SW 1271 (cell line): ENCODE measurements at regions not wholly inside any gene's neighbourhood (a gene's known extent, or its start where the extent isn't known, plus 50 kb on each side); places are given as distances from the start of the nearest gene placed in this dataset.

Experiments
- DNase-seq, 2 experiments: peaks; one replicate each; lab custom pipeline; 2025; lab: John Stamatoyannopoulos, UW

- DNase-seq = no peak
These were observed 798.4 kb upstream of the TENM4 start for GRCh38 chr11:80239217-80239616.

- DNase-seq = no peak
These were observed 787.1 kb upstream of the TENM4 start for GRCh38 chr11:80227915-80228314.

- DNase-seq = no peak
These were observed 773.6 kb upstream of the TENM4 start for GRCh38 chr11:80214413-80214812.

GRCh38 chr11:80211673-80212072, 770.8 kb upstream of the TENM4 start:
- no peak for DNase-seq

GRCh38 chr11:80204021-80204420, 763.2 kb upstream of the TENM4 start:
- no peak for DNase-seq

- DNase-seq = no peak
These were observed 756.2 kb upstream of the TENM4 start for GRCh38 chr11:80196932-80197554.

- no peak for DNase-seq
These were observed 755.2 kb upstream of the TENM4 start for GRCh38 chr11:80196041-80196440.

- DNase-seq = no peak
These were observed 753.8 kb upstream of the TENM4 start for GRCh38 chr11:80194625-80195024.

GRCh38 chr11:80194016-80194415, 753.2 kb upstream of the TENM4 start:
- DNase-seq = no peak

GRCh38 chr11:80188076-80188627, 747.3 kb upstream of the TENM4 start:
- no peak for DNase-seq

GRCh38 chr11:80186692-80187091, 745.9 kb upstream of the TENM4 start:
- DNase-seq = no peak

- DNase-seq = no peak
These were observed 742.1 kb upstream of the TENM4 start for GRCh38 chr11:80182901-80183300.

- DNase-seq = no peak
These were observed 732.7 kb upstream of the TENM4 start for GRCh38 chr11:80173371-80174136.

GRCh38 chr11:80168796-80169195, 728.0 kb upstream of the TENM4 start:
- no peak for DNase-seq

GRCh38 chr11:80167766-80168165, 726.9 kb upstream of the TENM4 start:
- no peak for DNase-seq

- no peak for DNase-seq
These were observed 724.9 kb upstream of the TENM4 start for GRCh38 chr11:80165744-80166143.

- DNase-seq = no peak
These were observed 722.6 kb upstream of the TENM4 start for GRCh38 chr11:80163441-80163840.

GRCh38 chr11:80163011-80163410, 722.2 kb upstream of the TENM4 start:
- no peak for DNase-seq

GRCh38 chr11:80162387-80162786, 721.6 kb upstream of the TENM4 start:
- DNase-seq = no peak

GRCh38 chr11:80157447-80157846, 716.6 kb upstream of the TENM4 start:
- DNase-seq = no peak

- no peak for DNase-seq
These were observed 715.2 kb upstream of the TENM4 start for GRCh38 chr11:80156062-80156461.

GRCh38 chr11:80155412-80156017, 714.7 kb upstream of the TENM4 start:
- peak in 1 of 2 experiments; percentile 52 for DNase-seq

- DNase-seq = no peak
These were observed 705.4 kb upstream of the TENM4 start for GRCh38 chr11:80146232-80146631.
